ENCODE measurements at regions not wholly inside any gene's neighbourhood (a gene's known extent, or its start where the extent isn't known, plus 50 kb on each side); places are given as distances from the start of the nearest gene placed in this dataset.

- TF ChIP-seq POLR2AphosphoS5 (IDR thresholded peaks at IDR 0.05): no peak
- no peak for TF ChIP-seq CTCF (IDR thresholded peaks at IDR 0.05)
Measured at GRCh38 chr21:28588997-28589396, 403.7 kb downstream of the LTN1 start.

Data from suprapubic skin (tissue), 3 donors.